ENCODE measurements at regions not wholly inside any gene's neighbourhood (a gene's known extent, or its start where the extent isn't known, plus 50 kb on each side); places are given as distances from the start of the nearest gene placed in this dataset.

DNA sequence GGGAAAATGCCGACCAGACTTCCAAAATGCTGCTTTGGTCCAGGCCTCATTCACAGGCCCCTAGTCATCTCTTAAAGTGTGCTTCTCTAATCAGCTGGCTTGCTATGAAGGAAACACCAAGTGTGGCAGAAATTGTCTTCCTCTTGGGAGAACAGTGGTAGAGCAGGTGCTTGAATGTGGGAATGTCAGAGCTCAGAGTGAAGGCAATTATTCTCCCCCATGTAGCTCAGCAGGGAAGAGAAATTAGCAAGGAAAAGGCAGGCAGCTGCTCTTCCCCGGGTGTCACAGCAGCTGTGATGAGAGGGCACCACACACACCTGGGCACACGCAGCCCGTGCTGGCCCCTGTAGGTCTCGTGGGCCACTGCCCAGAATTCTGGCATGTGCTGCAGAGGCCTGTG, 358.5 kb downstream of the WDR72 start:
- no peak for DNase-seq (ENCODE audit: low read depth)

- no peak for DNase-seq (ENCODE audit: low read depth)
Observed at GRCh38 chr15:53397041-53397616, 362.3 kb downstream of the WDR72 start.

DNA sequence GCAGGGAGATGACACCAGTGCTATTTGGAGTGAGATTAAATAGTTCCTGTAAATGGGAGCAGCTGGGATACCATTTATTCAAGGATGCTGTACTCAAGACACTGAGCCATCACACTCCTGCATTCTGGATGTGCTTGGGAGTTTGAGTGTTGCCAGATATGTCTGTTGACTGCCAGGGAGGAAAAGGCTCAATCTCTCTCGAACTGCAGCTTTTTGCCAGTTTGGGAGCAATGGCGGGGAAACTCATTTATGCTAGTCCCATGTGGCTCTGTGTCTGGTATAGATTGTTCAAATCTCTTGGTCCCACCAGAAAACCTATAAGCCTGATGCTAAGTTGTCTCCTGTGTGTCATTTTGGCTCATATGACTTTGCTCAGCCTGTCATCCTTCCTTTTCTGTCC, 363.6 kb downstream of the WDR72 start:
- DNase-seq (ENCODE audit: low read depth) = no peak

- no peak for DNase-seq (ENCODE audit: low read depth)
Observed at GRCh38 chr15:53390549-53390948, 368.9 kb downstream of the WDR72 start.

GRCh38 chr15:53389271-53390037, 370.0 kb downstream of the WDR72 start:
- DNase-seq (ENCODE audit: low read depth) = no peak

DNA sequence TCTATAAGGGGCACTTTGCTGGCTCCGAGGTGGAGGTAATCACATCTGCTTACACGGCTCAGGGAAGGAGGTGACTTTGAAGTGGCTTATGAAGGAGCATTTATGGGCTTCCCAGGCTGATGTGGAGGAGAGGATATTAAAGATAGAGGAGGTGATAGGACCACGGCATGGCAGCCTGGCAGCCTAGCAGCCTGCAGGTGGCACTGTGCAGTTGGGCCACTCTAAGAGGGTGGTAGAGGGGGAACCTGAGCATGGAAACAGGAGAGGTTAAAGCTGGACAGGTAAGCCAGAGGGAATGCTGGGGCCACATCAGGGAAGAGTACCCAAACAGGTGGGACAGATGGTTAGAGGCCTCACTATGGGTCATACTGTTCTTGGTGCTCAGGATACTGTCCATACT, 375.0 kb downstream of the WDR72 start:
- DNase-seq (ENCODE audit: low read depth) = no peak

GRCh38 chr15:53378096-53378800, 381.2 kb downstream of the WDR72 start:
- no peak for DNase-seq (ENCODE audit: low read depth)

- no peak for DNase-seq (ENCODE audit: low read depth)
Observed at GRCh38 chr15:53367740-53368139, 391.7 kb downstream of the WDR72 start.

- DNase-seq (ENCODE audit: low read depth) = no peak
Observed at GRCh38 chr15:53360881-53361280, 398.6 kb downstream of the WDR72 start.

- no peak for DNase-seq (ENCODE audit: low read depth)
Observed at GRCh38 chr15:53359038-53359437, 400.4 kb downstream of the WDR72 start.

- no peak for DNase-seq (ENCODE audit: low read depth)
Observed at GRCh38 chr15:53354874-53355273, 404.6 kb downstream of the WDR72 start.

DNA sequence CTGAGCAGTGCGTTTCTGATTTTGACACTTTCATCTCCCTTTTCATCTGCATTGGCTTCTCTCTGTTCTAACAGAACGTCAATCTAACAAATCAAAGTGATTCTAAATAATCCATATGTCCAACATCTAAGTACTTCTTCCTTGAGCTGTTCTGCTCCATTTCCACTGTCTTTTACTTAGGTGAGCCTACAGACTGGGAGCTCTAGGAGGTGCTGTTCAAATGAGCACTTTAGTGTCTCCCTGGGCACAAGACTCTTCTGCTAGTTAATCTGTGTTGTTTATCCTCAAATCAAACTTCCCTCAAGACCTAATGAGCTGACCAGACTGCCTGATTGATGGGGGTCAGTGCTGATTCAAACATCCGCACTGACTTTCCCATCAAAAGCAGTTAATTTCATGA, 408.1 kb downstream of the WDR72 start:
- no peak for DNase-seq (ENCODE audit: low read depth)

- no peak for DNase-seq (ENCODE audit: low read depth)
Observed at GRCh38 chr15:53346583-53346982, 412.9 kb downstream of the WDR72 start.

- DNase-seq (ENCODE audit: low read depth) = no peak
Observed at GRCh38 chr15:53331328-53332190, 427.9 kb downstream of the WDR72 start.

DNA sequence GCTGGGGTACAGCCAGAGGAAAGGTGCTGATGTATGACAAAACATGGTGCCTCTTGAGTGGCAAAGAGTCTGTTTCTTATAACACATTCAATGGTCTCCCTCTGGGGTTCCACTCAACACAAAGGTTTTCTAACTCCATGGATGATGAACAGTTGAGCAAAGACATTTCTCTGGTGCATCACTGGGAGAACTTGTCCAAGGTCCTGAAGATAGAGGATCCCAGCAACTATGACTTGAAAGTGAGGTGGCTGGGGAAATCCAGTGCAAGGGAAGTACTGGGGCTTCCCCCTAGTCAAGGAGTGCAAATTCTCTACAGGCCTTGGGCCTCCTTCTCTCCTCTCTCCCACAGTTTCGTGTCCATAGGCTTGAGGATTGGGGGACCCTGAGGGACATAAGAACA, 431.1 kb downstream of the WDR72 start:
- DNase-seq (ENCODE audit: low read depth) = no peak

GRCh38 chr15:53324061-53324460, 435.4 kb downstream of the WDR72 start:
- DNase-seq (ENCODE audit: low read depth) = no peak

- DNase-seq (ENCODE audit: low read depth) = no peak
Observed at GRCh38 chr15:53323191-53323590, 436.3 kb downstream of the WDR72 start.

GRCh38 chr15:53320816-53321215, 438.6 kb downstream of the WDR72 start:
- no peak for DNase-seq (ENCODE audit: low read depth)

- DNase-seq (ENCODE audit: low read depth) = no peak
Observed at GRCh38 chr15:53312707-53313106, 446.8 kb downstream of the WDR72 start.

DNA sequence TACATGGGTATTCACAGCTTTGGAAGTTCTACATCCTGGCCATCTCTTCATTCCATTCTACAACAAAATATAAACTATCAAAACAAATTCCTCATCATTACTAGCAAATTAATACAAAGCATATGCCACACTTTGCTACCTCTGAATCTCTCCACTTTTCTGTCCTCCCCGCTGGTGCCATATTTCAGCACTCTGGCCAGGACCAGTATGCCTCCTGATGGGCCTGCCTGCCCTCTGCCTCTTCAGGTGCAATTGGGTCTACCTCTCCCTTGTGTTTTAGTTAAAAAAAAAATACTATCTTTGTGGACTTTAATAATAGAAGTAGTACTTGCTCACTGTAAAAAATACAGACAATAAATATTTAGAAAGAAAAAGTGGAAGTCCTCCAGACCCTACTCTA, 448.8 kb downstream of the WDR72 start:
- DNase-seq (ENCODE audit: low read depth) = no peak

GRCh38 chr15:53307952-53308624, 451.4 kb downstream of the WDR72 start:
- DNase-seq (ENCODE audit: low read depth) = no peak

- no peak for DNase-seq (ENCODE audit: low read depth)
Observed at GRCh38 chr15:53305554-53305953, 453.9 kb downstream of the WDR72 start.
